ENCODE measurements at regions not wholly inside any gene's neighbourhood (a gene's known extent, or its start where the extent isn't known, plus 50 kb on each side); places are given as distances from the start of the nearest gene placed in this dataset.

GRCh38 chr20:4563031-4563430 lies 123.2 kb upstream of the PRNP start:
- TF ChIP-seq POLR2A (IDR thresholded peaks at IDR 0.05), result no peak
- TF ChIP-seq CTCF (IDR thresholded peaks at IDR 0.05), result no peak
